ENCODE measurements at regions not wholly inside any gene's neighbourhood (a gene's known extent, or its start where the extent isn't known, plus 50 kb on each side); places are given as distances from the start of the nearest gene placed in this dataset.
A peak's percentile ranks its signal among the peaks of the same experiment; 100 is the strongest.

DNA sequence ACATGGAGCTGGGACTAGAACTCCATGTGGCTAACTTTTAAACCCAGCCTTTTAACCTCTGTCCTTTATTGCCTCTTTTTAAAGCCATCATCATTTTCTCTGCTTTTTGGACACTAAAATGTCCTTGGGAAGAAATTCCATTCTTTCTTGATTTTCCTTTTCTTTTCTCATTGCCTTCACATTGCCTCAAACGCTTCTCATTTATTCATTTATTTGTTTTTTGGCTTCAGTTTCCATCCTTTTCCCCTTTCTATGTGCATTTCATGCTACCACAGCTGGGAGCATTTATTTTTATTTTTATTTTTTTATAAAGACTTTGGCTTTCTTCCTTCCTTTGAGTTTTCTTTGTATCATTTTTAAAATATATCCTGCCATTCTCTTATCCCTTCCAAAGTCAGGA lies 212.2 kb downstream of the DACT1 start:
- no peak for DNase-seq

DNA sequence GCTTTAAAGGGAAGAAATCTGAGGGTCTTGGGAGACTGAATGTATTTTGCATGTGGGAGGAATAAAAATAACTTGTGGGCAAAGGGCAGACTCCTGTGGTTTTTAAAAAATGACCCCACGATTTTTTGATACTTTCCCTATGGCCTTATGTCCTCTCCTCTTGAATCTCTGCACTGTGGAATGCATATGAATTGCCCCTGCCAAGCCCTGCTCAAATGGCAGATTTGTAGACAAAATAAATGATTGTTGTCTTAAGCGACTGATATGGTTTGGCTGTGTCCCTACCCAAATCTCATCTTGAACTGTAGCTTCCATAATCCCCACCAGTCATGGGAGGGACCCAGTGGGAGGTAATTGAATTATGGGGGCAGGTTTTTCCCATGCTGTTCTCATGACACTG lies 223.8 kb downstream of the DACT1 start:
- no peak for DNase-seq

DNA sequence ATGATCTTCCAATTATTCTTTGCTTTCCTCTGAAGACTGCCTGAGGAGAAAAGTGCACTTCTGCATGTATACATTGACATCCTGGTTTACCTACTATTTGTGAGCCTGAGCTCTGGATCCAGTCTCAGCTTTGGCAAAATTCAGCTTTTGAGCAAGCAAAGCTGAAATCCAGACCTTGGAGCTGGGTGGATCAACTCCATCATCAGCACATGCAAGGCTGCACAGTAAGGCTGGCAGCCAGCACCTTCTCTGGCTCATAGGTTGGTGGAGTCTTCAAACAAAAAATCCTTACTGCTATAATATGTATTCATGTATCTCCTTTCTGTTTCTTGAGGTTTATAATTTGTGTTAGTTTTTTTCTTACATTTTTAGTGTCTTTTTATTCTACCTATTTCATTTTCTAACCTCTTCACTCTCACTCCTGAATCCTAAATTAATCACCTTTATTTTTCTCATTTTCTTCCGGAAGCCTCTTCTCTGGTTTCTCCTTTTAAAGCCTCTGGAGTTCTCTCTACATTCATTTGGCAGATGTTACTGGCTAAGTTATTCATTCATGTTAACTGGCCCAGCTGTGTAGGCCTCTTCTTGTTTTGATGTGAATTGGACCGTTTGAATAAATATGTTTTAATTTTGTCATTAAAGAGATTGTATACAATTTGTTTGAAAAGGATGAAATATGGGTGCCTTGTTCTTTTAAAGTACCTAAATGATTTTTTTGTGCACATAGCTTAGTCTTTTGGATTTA lies 224.8 kb downstream of the DACT1 start:
- DNase-seq: no peak

DNA sequence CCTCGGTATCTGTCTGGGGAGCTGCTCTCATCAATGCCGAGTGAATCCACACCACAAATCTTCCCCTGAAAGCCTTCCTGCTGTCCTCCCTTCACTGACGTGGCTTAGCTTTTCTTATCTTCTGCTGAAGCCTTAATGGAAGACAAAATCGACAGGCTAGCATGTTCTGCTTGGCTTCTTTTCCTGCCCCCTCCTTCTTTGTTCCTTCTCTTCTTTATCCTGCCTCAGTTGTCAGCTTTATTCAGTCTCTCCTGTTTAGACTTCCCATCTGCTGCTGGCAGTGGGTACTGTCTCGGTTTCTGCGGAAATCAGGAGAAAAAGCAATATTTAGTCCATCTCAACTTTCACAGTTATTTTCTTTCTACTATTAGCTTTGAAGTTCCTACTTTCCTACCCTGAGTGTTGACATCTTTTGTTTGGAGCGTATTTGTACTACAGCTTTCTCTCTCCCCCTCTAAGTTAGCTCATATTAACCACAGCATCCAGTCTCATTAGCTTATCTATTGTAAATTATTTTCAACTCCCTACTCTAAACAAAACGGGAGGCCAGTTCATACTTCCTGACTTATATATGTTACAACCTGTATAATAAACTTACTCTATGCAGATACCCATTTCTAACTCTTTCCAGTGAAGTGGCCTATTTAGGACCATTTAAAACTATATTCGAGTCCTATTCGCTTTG lies 226.0 kb downstream of the DACT1 start:
- DNase-seq: no peak

DNA sequence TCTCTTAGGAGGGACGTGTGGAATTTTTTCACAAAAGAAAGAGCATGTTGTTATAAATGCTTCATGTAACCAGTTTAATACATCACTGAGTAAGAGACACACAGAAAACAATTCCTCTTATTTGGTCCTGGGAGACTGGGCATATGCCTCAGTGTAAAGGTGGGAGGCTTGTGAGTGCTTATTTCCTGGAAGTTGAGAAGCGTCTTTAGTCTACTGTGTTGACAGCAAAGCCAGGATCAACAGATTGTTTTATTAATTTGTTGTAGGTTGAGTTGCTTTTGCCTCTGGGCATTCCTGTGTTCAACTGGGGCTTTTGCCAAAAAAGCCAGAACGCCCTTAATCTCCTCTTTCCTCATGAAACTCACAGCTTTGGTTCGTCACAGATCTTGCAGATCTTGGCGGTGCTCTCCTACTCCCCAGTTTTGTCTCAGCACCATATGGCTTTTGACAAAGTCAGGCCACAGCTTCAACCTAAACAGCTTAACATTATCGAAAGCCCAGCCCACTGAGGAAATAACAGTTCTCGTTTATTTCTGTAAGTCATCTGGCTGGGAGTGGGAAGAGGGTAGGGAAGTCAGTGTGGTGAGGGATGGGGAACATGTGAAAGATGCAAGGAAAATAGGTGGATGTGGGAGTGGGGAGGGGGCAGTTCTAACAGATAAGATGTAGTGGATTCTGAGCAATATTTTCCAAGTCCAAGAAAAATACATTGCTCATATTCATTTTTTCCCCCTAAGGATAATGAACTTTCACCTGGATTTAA lies 227.2 kb downstream of the DACT1 start:
- no peak for DNase-seq

DNA sequence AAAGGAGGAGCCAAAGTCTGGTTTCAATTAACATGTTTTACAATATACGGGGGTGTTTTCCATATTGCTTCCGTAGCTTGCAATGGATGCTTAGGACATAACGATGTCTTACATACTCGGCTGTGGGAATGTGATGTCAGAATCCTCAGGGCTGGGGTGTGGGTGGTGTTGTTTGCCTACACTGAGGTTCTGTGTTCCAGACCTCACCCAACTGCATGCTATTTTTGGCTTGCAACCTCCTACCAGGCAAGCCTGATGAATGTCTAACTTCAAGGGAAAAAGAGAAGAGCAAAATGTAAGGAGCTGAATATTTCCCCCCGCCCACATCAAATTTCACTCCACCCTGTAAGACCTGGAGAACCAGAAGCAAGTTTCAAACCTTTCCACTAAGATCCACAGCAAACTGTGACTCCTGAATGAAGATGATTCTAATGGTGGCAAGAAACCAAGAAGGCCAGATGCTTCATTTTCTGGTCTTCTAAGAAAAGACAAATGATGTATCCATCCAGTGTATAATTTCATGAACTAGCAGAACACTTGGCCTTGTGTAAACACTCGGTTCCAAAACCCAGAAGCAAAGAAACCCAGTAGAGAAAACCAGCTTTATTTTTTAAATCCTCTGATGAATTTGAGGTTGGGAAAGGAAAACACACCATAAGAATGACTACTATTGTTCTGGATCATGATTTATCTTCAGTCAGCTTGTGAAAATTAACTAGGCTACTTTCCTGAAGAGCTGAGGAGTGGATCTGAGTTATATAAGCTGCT lies 227.9 kb downstream of the DACT1 start:
- DNase-seq: no peak

DNA sequence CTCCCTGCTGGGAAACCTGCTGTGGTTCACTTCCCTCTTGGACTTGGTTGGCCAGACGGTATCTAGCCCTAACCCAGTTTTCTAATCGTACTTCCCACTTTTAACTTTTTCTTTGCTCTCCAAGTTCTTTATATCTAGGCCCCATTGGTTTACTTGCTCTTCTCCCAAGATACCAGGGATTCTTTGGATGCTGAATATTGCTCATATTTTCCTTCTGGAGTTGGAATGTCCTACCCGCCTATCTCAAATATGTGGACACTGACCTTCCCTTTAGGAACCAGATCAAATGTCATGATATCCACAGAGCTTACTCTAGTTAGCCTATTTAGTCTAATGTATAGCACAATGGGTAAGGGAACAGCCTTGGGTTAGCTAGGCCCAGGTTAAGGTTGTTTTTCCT lies 228.6 kb downstream of the DACT1 start:
- DNase-seq: no peak

DNA sequence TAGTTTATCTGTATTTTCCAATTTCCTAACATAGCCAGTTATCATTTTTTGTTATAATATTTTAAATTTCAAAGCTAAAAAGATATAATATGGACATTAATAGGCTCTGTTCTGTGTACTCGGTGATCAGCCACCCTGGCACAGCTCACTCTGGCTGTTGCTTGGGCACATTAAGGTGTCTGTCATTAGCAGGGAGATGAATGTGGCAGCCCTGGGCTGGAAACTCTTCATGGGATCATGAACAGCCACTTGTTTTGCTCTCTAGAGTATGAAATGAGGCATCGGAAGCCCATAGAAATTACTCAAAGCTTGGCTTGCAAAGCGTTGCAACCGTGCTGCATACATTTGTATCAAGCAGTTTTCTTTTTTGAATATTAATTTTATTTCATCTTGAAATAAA lies 233.2 kb downstream of the DACT1 start:
- peak; percentile 9 for DNase-seq

DNA sequence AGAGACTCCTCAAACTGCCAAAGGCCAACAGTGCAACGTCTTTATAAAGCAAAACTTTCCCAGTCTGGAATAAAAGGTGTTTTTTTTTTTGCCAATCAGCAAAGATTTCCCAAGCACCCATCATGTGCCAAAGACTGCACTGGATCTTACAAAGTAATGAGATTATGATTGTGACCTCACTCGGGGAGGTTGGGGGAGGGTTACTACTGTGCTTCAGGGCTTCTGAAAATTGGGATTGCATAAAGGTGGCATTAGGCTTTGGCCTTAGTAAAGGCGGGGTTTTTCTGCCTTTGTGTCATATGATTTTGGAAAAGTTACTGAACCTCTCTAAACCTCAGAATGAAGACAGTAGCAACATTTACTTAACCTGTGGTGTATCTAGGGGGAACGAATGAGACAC lies 233.8 kb downstream of the DACT1 start:
- DNase-seq: no peak

DNA sequence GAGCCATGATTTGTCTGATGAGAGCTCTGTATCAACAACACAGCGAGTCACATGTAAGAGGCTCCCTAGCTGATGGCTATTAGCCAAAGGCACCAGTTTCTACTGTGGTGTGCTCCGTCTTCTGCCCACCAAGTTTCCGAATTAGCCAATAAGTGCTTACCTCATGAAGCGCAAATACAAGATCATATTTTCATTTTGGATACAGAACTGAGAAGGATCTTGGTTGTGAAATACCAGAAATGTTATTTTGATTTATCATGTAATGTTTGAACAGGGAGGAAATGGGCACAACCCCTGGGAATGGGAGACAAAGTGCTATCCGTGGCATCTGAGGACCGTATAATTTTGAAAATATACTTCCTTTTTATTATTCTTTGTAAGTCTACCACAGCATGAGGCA lies 234.3 kb downstream of the DACT1 start:
- no peak for DNase-seq

DNA sequence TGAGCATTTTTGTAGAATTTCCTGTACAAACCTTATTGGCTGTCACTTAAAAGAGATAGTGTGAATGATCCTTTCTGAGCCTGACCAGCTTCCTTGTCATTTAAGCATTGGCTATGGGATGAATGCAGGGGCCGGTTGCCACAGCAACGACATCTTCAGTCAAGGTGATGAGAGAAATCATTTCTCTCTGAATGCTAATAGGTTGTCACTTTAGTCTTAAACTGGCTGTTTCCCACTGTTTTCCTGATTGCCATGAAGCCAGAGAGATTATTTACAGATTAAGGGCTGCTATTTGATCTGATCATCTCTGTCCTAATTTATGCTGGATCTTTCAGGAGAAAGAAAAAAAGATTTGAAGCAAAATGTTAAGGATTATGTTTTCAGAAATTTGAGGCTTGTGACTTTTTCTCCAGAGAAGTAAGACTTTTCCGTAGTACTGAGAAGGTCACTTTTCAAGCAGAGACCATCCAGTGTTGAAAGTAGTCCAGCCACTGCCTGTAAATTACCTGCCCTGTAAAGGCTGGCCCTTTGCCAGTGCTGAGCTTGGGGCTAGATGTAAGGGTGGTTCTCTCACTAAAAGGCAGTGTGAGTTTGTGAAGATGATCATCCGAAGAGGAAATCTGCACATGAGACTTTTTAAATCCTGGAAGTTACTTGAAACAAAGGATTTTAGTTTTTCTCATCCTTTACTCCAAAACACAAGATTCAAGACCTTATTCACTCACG lies 235.6 kb downstream of the DACT1 start:
- no peak for DNase-seq

DNA sequence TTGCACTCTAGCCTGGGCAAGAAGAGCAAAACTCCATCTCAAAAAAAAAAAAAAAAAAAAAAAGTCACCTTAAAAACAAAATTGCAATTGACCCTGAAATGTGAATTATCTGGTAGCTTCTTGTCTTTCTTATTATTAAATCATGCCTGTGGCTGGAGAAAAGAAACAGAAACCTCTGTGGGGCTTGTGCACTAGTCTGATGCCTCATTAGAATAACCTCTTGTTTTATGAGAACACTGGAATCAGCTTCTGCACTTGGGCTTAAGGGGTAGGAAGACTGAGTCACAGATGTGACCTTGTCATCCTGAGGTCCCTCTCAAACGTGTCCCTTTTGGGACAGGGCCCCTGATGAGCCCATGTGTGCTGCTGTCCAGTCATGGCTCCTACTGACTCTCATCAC lies 237.9 kb downstream of the DACT1 start:
- no peak for DNase-seq

DNA sequence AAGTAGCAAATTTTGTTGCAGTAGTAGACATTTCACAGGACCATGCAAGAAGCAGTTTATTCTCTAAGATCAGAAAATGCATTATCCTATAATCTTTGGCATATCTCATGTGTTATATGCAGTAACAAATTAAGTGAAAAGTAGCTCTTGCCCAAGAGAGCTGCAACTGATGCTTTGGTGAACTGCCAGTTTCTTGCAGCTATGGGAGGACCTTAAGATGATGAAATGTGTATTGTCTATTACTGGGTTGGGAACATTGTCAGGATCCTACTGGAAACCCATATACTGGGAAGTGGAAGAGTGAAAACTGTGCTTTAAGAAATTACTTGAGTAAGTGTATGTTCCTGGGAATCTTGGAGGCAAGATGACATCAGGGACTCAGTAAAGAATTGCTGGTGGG lies 238.8 kb downstream of the DACT1 start:
- DNase-seq: no peak

DNA sequence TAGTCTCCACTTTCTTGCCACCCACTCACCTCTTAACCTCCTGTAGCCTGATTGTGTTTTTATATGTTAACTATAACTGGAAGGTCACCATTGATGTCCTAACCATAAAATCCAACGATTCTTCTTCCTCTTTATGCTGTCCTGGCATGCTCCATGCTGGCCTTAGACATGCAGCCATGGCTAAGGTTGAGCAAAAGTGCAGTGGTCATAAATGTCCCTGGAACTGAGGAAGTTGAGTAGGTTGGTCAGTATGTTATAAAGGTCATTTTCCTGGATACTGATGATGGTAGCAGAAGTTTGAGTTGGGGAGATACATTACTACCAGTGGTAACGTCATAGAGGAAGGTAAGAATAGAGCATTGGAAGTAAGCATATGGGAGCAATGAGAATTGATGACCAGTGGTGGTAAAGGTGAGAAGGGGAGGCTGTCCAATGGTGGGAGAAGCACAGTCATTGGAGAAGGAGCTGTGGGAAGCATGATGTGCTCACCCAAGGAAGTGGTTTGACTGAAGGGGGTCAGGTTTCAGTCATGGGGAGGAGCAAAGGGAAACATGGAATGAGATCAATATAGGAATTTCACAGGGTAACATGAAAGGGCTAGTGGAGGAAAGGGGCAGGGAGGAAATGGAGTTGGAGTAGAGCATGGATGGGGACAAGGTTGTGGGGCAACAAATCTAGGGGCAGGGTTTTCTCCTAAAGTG lies 240.8 kb downstream of the DACT1 start:
- no peak for DNase-seq

DNA sequence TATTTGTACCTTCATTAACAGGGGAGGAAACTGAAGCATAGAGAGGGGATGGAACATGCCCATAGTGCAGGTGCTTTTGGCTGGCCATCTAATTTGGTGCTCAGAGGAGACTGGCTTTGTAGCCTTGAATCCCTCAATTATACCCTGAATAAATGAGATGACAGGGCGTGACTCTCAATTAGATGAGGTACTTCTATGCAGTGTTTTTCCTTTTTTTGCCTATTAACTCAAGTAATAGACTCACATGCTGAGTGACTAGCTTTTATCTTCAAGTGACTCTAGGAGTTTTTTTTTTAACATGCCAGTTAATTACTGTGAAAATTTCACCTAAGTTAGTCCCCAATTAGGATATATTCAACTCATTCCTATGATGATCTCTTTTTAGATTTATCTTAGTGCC lies 243.7 kb downstream of the DACT1 start:
- no peak for DNase-seq

DNA sequence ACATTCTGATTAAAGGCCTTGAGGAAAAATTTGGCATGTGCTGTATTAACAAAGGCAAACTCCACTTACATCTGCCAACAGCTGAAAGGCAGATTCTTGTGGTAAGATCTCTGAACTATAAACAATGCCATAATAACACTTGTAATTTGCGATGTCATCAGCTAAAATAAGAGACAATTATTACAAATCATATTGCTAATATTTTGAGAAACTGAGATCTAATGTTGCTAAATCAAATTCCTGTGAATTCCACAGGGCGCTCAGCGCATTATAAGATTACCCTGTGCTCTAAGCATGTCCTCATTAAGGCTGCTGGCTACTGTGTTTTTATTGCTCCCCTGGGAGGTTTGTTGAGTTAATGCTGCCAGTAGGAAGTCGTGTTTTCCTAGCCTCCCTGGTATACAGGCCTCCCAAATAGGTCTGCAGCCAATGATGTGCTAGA lies 244.8 kb downstream of the DACT1 start:
- no peak for DNase-seq

DNA sequence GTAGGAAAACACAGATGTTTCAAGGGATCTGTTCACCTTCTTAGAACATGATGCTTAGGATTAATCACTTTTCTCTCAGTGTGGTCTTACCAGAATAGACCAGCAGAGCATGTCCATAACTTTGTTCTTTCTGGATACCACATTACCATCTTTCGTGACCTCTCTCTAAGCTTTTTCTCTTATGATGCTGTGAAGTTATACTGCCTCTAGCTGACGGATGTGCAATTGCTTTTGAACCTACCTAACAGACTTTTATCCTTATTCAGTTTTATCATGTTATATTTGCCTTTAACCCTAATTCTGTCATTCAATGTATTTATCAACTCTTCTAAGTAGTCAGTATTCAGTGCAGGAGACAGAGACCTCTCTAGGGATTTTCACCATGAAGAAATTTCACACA lies 246.7 kb downstream of the DACT1 start:
- DNase-seq: no peak

DNA sequence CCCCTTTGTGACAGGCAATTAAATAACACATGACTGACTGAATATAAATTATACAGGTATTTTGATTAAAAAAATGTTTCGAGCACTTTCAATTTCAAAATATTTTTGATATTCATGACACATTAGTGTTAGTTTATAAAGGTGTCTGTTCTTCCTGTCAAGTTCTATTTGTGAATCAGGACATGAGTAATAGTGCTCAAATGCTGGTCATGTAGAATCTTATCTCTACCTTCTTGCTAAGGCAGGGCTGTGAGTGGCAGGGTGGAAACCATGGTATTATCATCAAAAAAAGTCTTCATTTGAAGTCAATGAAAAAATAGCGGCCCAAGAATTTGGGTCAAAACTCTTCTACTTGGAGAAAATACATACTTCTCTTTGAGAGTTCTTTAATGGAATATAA lies 250.2 kb downstream of the DACT1 start:
- DNase-seq: no peak

DNA sequence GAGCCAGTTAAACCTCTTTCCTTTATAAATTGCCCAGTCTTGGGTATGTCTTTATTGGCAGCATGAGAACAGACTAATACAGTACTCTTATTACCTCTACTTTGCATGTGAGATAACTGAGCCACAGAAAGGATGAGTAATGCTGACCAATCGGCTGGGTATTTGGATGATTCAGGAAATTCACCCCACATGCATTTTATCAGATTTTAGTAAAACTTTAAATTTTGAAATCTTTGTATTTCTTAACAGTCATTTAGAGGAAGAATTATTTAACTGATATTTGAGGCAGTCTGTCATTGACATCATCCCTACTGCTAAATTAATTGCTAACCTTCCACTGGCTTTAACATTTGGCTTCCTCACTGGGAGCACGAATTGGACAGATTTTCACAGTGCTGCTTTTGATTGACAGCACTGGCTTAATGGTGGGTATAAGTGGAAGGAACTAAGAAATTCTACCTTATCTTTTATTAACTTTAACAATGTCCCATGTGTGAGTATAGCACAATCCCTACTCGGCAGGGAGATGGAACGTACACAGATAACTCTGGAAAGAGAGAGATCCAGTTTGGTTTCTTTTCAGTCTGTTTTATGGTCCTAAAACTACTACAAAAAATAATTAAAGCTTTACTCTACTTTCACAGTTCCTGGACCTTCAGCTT lies 261.0 kb downstream of the DACT1 start:
- DNase-seq: no peak

DNA sequence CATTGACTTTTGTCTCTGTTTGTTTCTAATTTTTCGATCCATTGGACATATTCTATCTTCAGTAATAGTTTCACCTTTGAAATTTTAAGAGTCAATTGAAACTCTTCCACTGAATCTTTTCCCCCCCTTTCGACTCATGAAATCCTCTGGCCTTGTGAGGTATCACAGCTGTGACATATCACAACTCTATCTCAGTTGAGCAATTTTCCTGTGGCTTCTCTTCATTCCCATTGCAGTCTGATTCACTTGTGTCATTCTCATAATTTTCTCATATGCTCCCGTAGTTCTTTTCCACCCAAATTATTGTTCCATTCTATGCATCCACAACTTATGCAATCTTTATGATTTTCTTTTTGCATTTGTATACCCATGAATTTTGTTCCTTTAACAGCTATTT lies 261.6 kb downstream of the DACT1 start:
- no peak for DNase-seq

DNA sequence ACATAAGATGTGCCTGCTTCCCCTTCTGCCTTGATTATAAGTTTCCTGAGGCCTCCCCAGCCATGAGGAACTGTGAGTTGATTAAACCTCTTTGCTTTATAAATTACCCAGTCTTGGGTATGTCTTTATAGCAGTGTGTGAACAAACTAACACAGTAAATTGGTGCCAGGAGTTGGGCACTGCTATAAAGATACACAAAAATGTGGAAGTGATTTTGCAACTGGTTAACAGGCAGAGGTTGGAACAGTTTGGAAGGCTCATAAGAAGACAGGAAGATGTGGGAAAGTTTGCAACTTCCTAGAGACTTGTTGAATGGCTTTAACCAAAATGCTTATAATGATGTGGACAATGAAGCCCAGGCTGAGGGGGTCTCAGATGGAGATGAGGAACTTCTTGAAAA lies 264.1 kb downstream of the DACT1 start:
- no peak for DNase-seq

All from NCI-H510A treated with DMSO at 0.1 percent for 48 hours (cell line).